Ovary (tissue), 3 donors: ENCODE measurements at regions not wholly inside any gene's neighbourhood (a gene's known extent, or its start where the extent isn't known, plus 50 kb on each side); places are given as distances from the start of the nearest gene placed in this dataset.

Source experiments
- POLR2A ChIP-seq: fragments of 450-650 bp; IDR thresholded peaks from one replicate; pipeline ENCODE4 v1.6.1; 2017; ENCODE audit warnings: antibody characterized with exemption, mild to moderate bottlenecking, moderate library complexity
- TF ChIP-seq, protein P1 (sequence below), 3 donors: fragments of 450-650 bp in 2 of 3; fragments of 200-600 bp in 1 of 3; IDR thresholded peaks; one replicate each; pipeline versions ENCODE4 v1.5.1 to v1.8.0; 2016 to 2022; ENCODE audit warnings: antibody characterized with exemption in 3 of 3, mild to moderate bottlenecking in 1 of 3
- donor health status: DM: no; HTN: no; CAD: no.

DNA sequence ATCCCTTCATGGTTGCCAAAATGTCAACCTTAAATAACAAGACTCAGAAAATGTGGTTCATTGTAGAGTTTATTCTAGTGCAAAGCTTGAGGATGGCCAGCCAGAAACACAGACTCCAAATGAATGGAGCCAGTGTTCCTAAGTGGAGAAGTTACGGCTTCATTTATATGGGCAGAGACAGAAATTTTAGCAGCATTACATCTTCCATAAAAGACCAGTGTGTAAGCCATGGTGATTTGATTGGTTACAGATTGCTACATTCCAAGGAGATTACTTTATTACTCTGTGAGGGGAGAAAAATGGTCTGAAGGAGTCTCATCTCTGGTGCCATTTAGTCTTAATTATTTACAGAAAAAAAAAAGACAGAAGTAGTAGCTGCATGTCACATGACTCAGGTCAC, 97.8 kb downstream of the OTOR start:
- TF ChIP-seq POLR2A = no peak
- TF ChIP-seq, protein P1, sequence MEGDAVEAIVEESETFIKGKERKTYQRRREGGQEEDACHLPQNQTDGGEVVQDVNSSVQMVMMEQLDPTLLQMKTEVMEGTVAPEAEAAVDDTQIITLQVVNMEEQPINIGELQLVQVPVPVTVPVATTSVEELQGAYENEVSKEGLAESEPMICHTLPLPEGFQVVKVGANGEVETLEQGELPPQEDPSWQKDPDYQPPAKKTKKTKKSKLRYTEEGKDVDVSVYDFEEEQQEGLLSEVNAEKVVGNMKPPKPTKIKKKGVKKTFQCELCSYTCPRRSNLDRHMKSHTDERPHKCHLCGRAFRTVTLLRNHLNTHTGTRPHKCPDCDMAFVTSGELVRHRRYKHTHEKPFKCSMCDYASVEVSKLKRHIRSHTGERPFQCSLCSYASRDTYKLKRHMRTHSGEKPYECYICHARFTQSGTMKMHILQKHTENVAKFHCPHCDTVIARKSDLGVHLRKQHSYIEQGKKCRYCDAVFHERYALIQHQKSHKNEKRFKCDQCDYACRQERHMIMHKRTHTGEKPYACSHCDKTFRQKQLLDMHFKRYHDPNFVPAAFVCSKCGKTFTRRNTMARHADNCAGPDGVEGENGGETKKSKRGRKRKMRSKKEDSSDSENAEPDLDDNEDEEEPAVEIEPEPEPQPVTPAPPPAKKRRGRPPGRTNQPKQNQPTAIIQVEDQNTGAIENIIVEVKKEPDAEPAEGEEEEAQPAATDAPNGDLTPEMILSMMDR (IDR thresholded peaks at IDR 0.05) = no peak
